Caco-2 (cell line): ENCODE measurements at regions not wholly inside any gene's neighbourhood (a gene's known extent, or its start where the extent isn't known, plus 50 kb on each side); places are given as distances from the start of the nearest gene placed in this dataset.

Experiments
- BruUV-seq: library from RNA; stranded (reverse); fragments of 400-500 nt; replicated peaks from 2 replicates; lab custom pipeline; 2021; lab: Mats Ljungman, UMichigan
- CTCF ChIA-PET: fragments of 300-600 bp; sonication (Branson Sonifier 250); formaldehyde crosslinking; loops from one replicate; lab custom pipeline; 2022; ENCODE audit warnings: antibody characterized with exemption; lab: Charles Lee
- POLR2A ChIA-PET: fragments of 300-600 bp; sonication (Branson Sonifier 250); formaldehyde crosslinking; loops from one replicate; lab custom pipeline; 2022; ENCODE audit warnings: antibody characterized with exemption; lab: Charles Lee
- DNase-seq, 2 experiments: peaks; one replicate each; pipeline versions ENCODE4 v3.0.0 to v3.0.0-alpha.2; 2020 to 2022
- H3K27me3 ChIP-seq: replicated peaks from 2 replicates; pipeline ENCODE4 v1.6.0; 2011; ENCODE audit warnings: low read length; ENCODE audit not compliant: control insufficient read depth, insufficient read depth
- H3K36me3 ChIP-seq: 2 replicates; pipeline ENCODE4 v1.5.1; 2011; ENCODE audit warnings: low read length; ENCODE audit not compliant: control insufficient read depth, insufficient read depth
- H3K4me1 ChIP-seq: fragments of 250-450 bp; sonication (Bioruptor Pico); 2 replicates; pipeline ENCODE4 v1.5.1; 2020; ENCODE audit warnings: mild to moderate bottlenecking
- H3K4me3 ChIP-seq: 2 replicates; pipeline ENCODE4 v1.5.1; 2011; ENCODE audit warnings: low read depth, mild to moderate bottlenecking, control low read depth, low read length
- H3K9me3 ChIP-seq: fragments of 250-450 bp; sonication (Bioruptor Pico); 2 replicates; pipeline ENCODE4 v1.5.1; 2020; ENCODE audit warnings: mild to moderate bottlenecking, moderate library complexity
- H3K27ac Mint-ChIP-seq: one replicate; pipeline ENCODE4 v1.8.0; 2022; ENCODE audit warnings: mixed read lengths; ENCODE audit not compliant: unreplicated experiment
- H3K27me3 Mint-ChIP-seq: one replicate; pipeline ENCODE4 v1.8.0; 2022; ENCODE audit warnings: mixed read lengths; ENCODE audit not compliant: insufficient read depth, unreplicated experiment
- H3K36me3 Mint-ChIP-seq: one replicate; pipeline ENCODE4 v1.8.0; 2022; ENCODE audit warnings: mild to moderate bottlenecking, mixed read lengths; ENCODE audit not compliant: insufficient read depth, unreplicated experiment
- H3K4me1 Mint-ChIP-seq: one replicate; pipeline ENCODE4 v1.8.0; 2022; ENCODE audit warnings: low read depth, mixed read lengths; ENCODE audit not compliant: unreplicated experiment
- H3K4me3 Mint-ChIP-seq: one replicate; pipeline ENCODE4 v1.8.0; 2022; ENCODE audit warnings: mild to moderate bottlenecking, moderate library complexity, mixed read lengths; ENCODE audit not compliant: unreplicated experiment
- H3K9me3 Mint-ChIP-seq: one replicate; pipeline ENCODE4 v1.8.0; 2022; ENCODE audit warnings: mixed read lengths; ENCODE audit not compliant: unreplicated experiment
- CTCF ChIP-seq, 2 experiments: fragments of 200-600 bp in 1 of 2; IDR thresholded peaks; 1 replicate in 1 of 2; 2 replicates in 1 of 2; pipeline versions ENCODE4 v1.5.1 to v1.8.0; 2011 to 2022; ENCODE audit warnings: antibody characterized with exemption in 1 of 2, control low read depth in 1 of 2, inconsistent platforms in 1 of 2, low read depth in 1 of 2, low read length in 1 of 2, mild to moderate bottlenecking in 1 of 2, moderate library complexity in 1 of 2; ENCODE audit not compliant: insufficient read depth in 1 of 2, severe bottlenecking in 1 of 2, unreplicated experiment in 1 of 2
- intact Hi-C: fragments of 100-400 bp; cut with micrococcal nuclease; formaldehyde crosslinking; loops from one replicate; pipeline ENCODE4 v1.10.0; 2022; ENCODE audit not compliant: unreplicated experiment

GRCh38 chr3:81435050-81435449 lies 326.4 kb downstream of the GBE1 start:
- Histone ChIP-seq H3K27me3 (no peaks in the 10 kb centered on the region), H3K4me3 (no peak overlapping the region), H3K36me3 (no peaks in the 10 kb centered on the region), H3K9me3 (no peaks in the 10 kb centered on the region), H3K4me1 (no peaks in the 10 kb centered on the region)
- TF ChIP-seq CTCF (IDR thresholded peaks at IDR 0.05; ENCODE audit: insufficient read depth in 1 of 2, low read depth in 1 of 2, low read length in 1 of 2, severe bottlenecking in 1 of 2, unreplicated experiment in 1 of 2): no peak
- POLR2A ChIA-PET: no interaction called here
- intact Hi-C loops: no loop called here
- BruUV-seq: no TSS peak
- Mint-ChIP-seq H3K27me3 (no peaks in the 10 kb centered on the region), H3K4me3 (no peak overlapping the region), H3K36me3 (no peaks in the 10 kb centered on the region), H3K27ac (no peak overlapping the region), H3K4me1 (peaks cover 13% of the 10 kb centered on the region), H3K9me3 (no peaks in the 10 kb centered on the region)
- CTCF ChIA-PET: no interaction called here
- no peak for DNase-seq

GRCh38 chr3:81434161-81434560 lies 327.3 kb downstream of the GBE1 start:
- Mint-ChIP-seq H3K27ac (no peak overlapping the region), H3K4me3 (no peak overlapping the region), H3K36me3 (no peaks in the 10 kb centered on the region), H3K9me3 (no peaks in the 10 kb centered on the region), H3K4me1 (peaks cover 13% of the 10 kb centered on the region), H3K27me3 (no peaks in the 10 kb centered on the region)
- no peak overlapping the region for H3K4me3 ChIP-seq
- H3K36me3 ChIP-seq: no peaks in the 10 kb centered on the region
- POLR2A ChIA-PET: no interaction called here
- CTCF ChIA-PET: no interaction called here
- no peaks in the 10 kb centered on the region for H3K9me3 ChIP-seq
- no peak for DNase-seq
- H3K4me1 ChIP-seq: no peaks in the 10 kb centered on the region
- no peaks in the 10 kb centered on the region for H3K27me3 ChIP-seq
- TF ChIP-seq CTCF (IDR thresholded peaks at IDR 0.05; ENCODE audit: insufficient read depth in 1 of 2, low read depth in 1 of 2, low read length in 1 of 2, severe bottlenecking in 1 of 2, unreplicated experiment in 1 of 2): no peak
- intact Hi-C loops: no loop called here
- no TSS peak for BruUV-seq

GRCh38 chr3:81433675-81434074 lies 327.8 kb downstream of the GBE1 start:
- no peaks in the 10 kb centered on the region for H3K36me3 ChIP-seq
- ChIA-PET CTCF (no interaction called here), POLR2A (no interaction called here)
- intact Hi-C loops: no loop called here
- DNase-seq: no peak
- Mint-ChIP-seq H3K4me1 (peaks cover 13% of the 10 kb centered on the region), H3K27ac (no peak overlapping the region), H3K9me3 (no peaks in the 10 kb centered on the region), H3K36me3 (no peaks in the 10 kb centered on the region), H3K27me3 (no peaks in the 10 kb centered on the region), H3K4me3 (no peak overlapping the region)
- H3K4me1 ChIP-seq: no peaks in the 10 kb centered on the region
- no peak overlapping the region for H3K4me3 ChIP-seq
- BruUV-seq: no TSS peak
- TF ChIP-seq CTCF (IDR thresholded peaks at IDR 0.05; ENCODE audit: insufficient read depth in 1 of 2, low read depth in 1 of 2, low read length in 1 of 2, severe bottlenecking in 1 of 2, unreplicated experiment in 1 of 2): no peak
- no peaks in the 10 kb centered on the region for H3K27me3 ChIP-seq
- no peaks in the 10 kb centered on the region for H3K9me3 ChIP-seq
